GM19324 (cell line): ENCODE measurements at regions not wholly inside any gene's neighbourhood (a gene's known extent, or its start where the extent isn't known, plus 50 kb on each side); places are given as distances from the start of the nearest gene placed in this dataset.

Experiments used
- ATAC-seq: cut with Tn5 transposase; IDR thresholded peaks from one replicate; pipeline ENCODE4 v1.9.1; 2021; ENCODE audit warnings: mild to moderate bottlenecking, moderate library complexity; ENCODE audit not compliant: unreplicated experiment, low FRiP score

GRCh38 chr14:42909659-42910058 is 1303.0 kb downstream of the LRFN5 start:
- no peak for ATAC-seq

GRCh38 chr14:42893183-42893582 is 1286.5 kb downstream of the LRFN5 start:
- ATAC-seq = no peak

DNA sequence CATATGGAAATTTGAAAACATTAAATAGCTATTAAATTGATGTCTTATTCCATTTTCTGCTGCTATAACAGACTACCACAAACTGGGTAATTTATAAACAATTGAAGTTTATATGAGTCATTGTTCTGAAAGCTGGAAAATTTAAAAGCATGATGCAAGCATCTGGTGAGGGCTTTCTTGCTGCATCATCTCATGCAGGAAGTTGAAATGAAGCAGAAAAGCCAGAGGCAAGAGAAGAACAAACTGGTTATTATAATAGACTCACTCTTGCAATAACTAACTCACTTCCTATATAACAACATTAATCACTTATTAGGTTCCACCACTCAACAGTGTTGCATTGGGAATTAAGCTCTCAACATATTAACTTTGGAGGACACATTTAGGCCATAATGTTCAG is 1277.4 kb downstream of the LRFN5 start:
- no peak for ATAC-seq

GRCh38 chr14:42877716-42878115 is 1271.0 kb downstream of the LRFN5 start:
- no peak for ATAC-seq

- ATAC-seq = no peak
Observed at GRCh38 chr14:42872786-42873185, 1266.1 kb downstream of the LRFN5 start.

GRCh38 chr14:42869681-42870080 is 1263.0 kb downstream of the LRFN5 start:
- no peak for ATAC-seq

- no peak for ATAC-seq
Observed at GRCh38 chr14:42862114-42862513, 1255.4 kb downstream of the LRFN5 start.

DNA sequence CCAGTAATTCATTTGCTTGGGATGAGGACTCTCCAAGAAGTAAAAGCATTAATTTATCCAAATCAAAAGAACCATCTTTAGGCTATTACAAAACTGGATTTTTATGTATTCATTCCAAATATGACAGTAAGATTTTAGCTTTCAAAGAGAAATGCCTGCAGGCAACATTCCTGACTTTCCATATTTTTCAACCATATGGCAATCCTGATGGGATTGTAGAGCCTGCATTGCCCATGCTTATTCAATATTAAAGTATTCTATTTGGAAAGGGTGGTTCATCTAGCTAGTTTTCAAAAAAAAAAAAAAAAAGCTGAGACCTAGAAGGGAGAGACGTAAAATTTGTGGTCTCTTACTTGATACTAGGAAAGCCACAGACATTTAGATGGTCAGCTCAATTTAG is 1253.7 kb downstream of the LRFN5 start:
- no peak for ATAC-seq

DNA sequence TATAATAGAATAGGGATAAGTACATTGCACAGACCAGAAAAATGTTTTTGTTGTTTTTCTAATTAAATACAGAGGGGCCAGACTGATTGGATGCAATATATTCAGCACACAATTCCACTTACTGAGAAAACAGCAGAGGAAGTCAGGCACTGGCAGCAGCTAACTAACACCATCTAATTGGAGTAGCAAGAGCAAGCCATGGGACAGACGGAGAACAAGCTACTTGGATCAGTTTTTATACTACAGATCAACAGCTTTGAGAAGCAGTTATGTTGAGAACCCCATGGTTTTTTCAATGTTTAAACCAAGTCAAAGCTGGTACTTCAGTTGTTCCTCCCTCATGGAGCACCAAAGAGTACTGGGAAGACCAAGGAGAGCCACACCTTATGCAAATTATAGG is 1249.4 kb downstream of the LRFN5 start:
- no peak for ATAC-seq

DNA sequence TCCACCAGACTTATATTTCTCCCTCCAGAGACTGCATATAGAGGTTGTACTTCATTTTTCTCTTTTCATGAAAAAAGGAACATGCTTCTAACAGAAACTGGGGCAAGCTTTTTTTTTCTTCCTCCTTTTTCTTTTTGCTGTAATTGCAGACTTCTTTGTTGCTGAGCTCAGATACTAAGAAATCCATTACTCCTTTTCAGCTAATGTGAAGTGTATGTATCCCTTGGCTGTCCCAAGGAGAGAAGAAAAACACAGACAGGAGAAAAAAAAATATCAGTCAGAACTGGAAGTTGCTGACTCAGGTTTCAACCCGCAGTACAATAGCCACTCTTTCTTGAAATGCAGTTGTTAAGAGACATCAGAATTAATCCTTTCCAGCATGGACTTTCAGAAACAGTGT is 1248.4 kb downstream of the LRFN5 start:
- ATAC-seq = no peak

GRCh38 chr14:42854061-42854460 is 1247.4 kb downstream of the LRFN5 start:
- ATAC-seq = no peak

DNA sequence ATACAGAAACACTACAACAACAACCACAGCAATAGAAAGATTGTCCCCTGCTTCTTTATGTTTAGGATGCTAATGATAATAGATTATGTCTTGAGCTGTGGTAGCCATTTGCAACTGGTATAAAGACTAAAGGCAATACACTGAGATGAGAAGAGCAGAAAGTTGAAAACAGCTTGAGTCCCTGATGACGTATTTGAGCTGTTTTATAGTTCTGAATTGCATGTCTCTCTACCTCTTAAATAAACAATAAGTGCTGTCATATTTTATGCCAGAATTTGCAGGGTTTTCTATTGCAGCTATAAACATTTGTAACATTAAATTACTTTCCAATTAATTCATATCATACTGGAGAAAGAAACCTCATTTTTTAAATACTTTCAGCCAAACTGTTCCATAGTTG is 1242.0 kb downstream of the LRFN5 start:
- no peak for ATAC-seq

- ATAC-seq = no peak
Observed at GRCh38 chr14:42814817-42815216, 1208.1 kb downstream of the LRFN5 start.

GRCh38 chr14:42806909-42807315 is 1200.2 kb downstream of the LRFN5 start:
- no peak for ATAC-seq

DNA sequence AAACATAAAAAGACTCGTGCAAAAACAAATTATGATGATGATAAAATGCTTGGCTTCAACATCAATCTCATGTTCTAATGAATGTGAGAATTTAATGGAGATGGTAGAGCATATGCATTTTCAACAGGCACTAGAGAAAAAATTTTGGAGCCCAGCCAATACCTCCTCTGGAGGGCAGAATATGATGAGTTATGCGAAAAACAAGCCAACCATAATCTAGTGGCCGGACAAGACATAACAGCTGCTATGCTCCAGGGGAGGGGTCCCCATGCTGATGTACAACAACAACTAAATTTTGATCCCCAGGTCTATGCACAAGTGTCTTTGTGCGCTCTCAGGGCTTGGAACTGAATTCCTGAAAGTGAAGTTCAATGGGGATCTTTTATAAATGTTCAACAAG is 1197.5 kb downstream of the LRFN5 start:
- no peak for ATAC-seq

- no peak for ATAC-seq
Observed at GRCh38 chr14:42802346-42802745, 1195.7 kb downstream of the LRFN5 start.

DNA sequence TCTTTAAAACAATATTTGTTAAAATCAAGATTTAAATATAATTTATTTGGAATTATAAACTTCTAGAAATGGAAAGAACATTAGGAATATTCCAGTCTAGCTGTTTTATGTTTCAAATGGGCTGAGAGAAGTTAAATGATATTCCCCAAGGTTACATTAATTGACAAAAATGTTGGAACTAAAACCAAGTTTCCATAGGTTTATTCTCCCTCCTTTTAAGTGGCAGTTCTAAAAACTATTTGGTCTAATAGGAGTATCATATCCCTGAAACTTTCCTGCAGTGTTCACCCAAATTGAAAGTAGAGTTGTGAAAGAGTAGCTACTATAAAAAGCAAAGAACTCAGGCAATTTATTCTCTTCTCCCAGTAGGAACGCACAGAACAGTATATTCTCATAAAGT is 1185.5 kb downstream of the LRFN5 start:
- no peak for ATAC-seq

- ATAC-seq = no peak
Observed at GRCh38 chr14:42782754-42783153, 1176.1 kb downstream of the LRFN5 start.

- ATAC-seq = no peak
Observed at GRCh38 chr14:42778984-42779383, 1172.3 kb downstream of the LRFN5 start.

GRCh38 chr14:42750771-42751170 is 1144.1 kb downstream of the LRFN5 start:
- ATAC-seq = no peak

GRCh38 chr14:42742084-42742483 is 1135.4 kb downstream of the LRFN5 start:
- no peak for ATAC-seq

- no peak for ATAC-seq
Observed at GRCh38 chr14:42736408-42736807, 1129.7 kb downstream of the LRFN5 start.

DNA sequence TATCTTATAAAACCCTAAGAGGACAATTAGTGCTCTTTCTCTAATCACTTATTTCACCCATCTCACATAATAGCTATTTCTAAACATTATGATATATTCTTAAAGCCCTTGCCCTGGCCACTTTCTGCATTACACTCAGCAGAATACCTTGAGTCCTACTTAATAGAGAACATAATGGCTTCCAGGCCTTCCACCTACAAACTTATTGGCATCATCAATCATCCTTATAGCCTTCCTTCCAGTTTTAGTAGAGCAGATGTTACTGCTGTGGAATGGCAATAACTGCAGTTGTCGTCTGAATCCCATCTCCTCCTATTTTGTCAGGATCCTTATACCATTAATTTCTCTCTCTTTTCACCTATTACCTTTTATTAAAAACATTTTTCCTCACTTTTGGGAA is 1127.4 kb downstream of the LRFN5 start:
- ATAC-seq = no peak
